ENCODE measurements at regions not wholly inside any gene's neighbourhood (a gene's known extent, or its start where the extent isn't known, plus 50 kb on each side); places are given as distances from the start of the nearest gene placed in this dataset.

DNA sequence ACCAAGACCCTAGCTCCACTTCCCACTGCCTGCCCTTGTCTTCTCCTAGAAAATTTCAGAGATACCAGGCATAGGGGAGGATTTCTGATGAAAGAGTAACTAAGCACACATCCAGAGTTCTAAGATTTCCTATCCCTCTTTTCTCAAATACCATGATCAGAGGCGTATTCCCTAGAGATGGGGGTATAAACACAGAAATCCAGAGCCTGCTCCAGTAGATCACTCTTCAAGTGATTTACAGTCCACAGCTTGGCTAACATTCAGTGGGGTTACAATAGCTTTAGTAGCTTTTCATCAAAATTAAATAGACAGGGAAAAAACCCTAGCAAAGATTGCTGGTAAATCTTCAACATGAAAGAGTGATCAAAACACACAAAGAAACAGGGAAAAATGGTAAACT, 800.7 kb upstream of the GRM7 start:
- Histone ChIP-seq H3K27ac (ENCODE audit: insufficient read depth, low read depth, low read length) (no peak overlapping the region), H3K9me1 (replicated peaks; ENCODE audit: control insufficient read depth, extremely low read depth, insufficient read depth, low read length) (no peaks in the 10 kb centered on the region), H3K4me3 (replicated peaks in 1 of 3; ENCODE audit: insufficient read depth in 1 of 3, low read depth in 1 of 3, low read length in 3 of 3) (no peak overlapping the region), H3K9me3 (replicated peaks; ENCODE audit: control insufficient read depth, insufficient read depth, low read length) (peaks cover 7% of the 10 kb centered on the region), H3K36me3 (ENCODE audit: control insufficient read depth in 2 of 2, extremely low read depth in 1 of 2, insufficient read depth in 2 of 2, low read length in 2 of 2) (no peaks in the 10 kb centered on the region), H3K4me1 (ENCODE audit: control insufficient read depth, extremely low read depth, insufficient read depth, low read length) (no peaks in the 10 kb centered on the region), H2AFZ (ENCODE audit: low read depth, low read length) (no peak overlapping the region), H3K4me2 (ENCODE audit: insufficient read depth, low read length) (no peak overlapping the region), H3K79me2 (ENCODE audit: control insufficient read depth, insufficient read depth, low read length) (no peaks in the 10 kb centered on the region), H4K20me1 (replicated peaks; ENCODE audit: control insufficient read depth, extremely low read depth, insufficient read depth, low read length) (no peaks in the 10 kb centered on the region), H3K27me3 (ENCODE audit: control insufficient read depth in 2 of 2, insufficient read depth in 2 of 2, low read length in 2 of 2) (no peaks in the 10 kb centered on the region), H3K9ac (replicated peaks; ENCODE audit: extremely low read depth, insufficient read depth, low read length) (no peak overlapping the region)
- CTCF ChIA-PET: no interaction called here
- POLR2A ChIA-PET: no interaction called here
- no TSS peak for BruUV-seq (replicated peaks)
- FAIRE-seq: no peak
- intact Hi-C loops (cut with micrococcal nuclease): no loop called here
- no peak for DNase-seq (ENCODE audit: low read depth, low spot score)
- TF ChIP-seq, protein P1, sequence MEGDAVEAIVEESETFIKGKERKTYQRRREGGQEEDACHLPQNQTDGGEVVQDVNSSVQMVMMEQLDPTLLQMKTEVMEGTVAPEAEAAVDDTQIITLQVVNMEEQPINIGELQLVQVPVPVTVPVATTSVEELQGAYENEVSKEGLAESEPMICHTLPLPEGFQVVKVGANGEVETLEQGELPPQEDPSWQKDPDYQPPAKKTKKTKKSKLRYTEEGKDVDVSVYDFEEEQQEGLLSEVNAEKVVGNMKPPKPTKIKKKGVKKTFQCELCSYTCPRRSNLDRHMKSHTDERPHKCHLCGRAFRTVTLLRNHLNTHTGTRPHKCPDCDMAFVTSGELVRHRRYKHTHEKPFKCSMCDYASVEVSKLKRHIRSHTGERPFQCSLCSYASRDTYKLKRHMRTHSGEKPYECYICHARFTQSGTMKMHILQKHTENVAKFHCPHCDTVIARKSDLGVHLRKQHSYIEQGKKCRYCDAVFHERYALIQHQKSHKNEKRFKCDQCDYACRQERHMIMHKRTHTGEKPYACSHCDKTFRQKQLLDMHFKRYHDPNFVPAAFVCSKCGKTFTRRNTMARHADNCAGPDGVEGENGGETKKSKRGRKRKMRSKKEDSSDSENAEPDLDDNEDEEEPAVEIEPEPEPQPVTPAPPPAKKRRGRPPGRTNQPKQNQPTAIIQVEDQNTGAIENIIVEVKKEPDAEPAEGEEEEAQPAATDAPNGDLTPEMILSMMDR (IDR thresholded peaks at IDR 0.05; ENCODE audit: extremely low read depth in 1 of 2, insufficient read depth in 1 of 2, low read depth in 1 of 2, low read length in 2 of 2): no peak
- TF ChIP-seq GATA2 (IDR thresholded peaks at IDR 0.05; ENCODE audit: insufficient read depth, insufficient read length, low read depth, low read length) (no peak), POLR2AphosphoS5 (IDR thresholded peaks at IDR 0.05; ENCODE audit: insufficient read depth, low read depth, low read length) (no peak), POLR2A (IDR thresholded peaks at IDR 0.05; ENCODE audit: low read depth, low read length) (no peak), JUN (IDR thresholded peaks at IDR 0.05; ENCODE audit: borderline replicate concordance, insufficient read depth, insufficient read length, low read depth) (no peak), FOS (IDR thresholded peaks at IDR 0.05; ENCODE audit: borderline replicate concordance, insufficient read depth, low read length) (no peak), EZH2 (IDR thresholded peaks at IDR 0.05; ENCODE audit: borderline replicate concordance, low read depth, low read length, severe bottlenecking) (no peak), MYC (IDR thresholded peaks at IDR 0.05; ENCODE audit: low read depth, low read length) (no peak)
- TF ChIP-seq, protein P2, sequence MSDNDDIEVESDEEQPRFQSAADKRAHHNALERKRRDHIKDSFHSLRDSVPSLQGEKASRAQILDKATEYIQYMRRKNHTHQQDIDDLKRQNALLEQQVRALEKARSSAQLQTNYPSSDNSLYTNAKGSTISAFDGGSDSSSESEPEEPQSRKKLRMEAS (IDR thresholded peaks at IDR 0.05; ENCODE audit: insufficient read depth, insufficient read length): no peak
- dilution Hi-C loops (cut with MboI; ENCODE audit: extremely low pct_ligation_motif_present, low sequenced_read_pairs): no loop called here

All from endothelial cell of umbilical vein (primary cell).